ENCODE measurements at regions not wholly inside any gene's neighbourhood (a gene's known extent, or its start where the extent isn't known, plus 50 kb on each side); places are given as distances from the start of the nearest gene placed in this dataset.

DNA sequence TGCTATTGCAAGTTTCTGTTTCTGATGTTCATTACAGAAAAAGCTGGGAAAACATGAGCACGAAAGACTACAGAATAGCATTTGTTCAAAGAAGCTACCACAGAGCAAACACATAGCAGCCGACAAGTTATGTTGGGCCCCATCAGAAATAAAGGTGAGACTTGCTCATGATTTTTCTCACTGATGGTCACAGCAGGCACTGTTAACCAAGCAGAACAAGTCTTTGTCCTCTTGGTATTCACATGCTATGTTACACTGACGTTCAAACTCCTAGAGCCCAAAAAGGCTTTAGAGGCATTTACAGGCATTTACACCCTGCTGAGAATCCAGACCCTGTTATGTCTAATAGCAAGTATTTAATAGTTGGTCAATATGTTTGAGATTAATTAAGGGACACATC is 235.0 kb upstream of the HNMT start:
- no peak for DNase-seq (ENCODE audit: low read depth)

DNA sequence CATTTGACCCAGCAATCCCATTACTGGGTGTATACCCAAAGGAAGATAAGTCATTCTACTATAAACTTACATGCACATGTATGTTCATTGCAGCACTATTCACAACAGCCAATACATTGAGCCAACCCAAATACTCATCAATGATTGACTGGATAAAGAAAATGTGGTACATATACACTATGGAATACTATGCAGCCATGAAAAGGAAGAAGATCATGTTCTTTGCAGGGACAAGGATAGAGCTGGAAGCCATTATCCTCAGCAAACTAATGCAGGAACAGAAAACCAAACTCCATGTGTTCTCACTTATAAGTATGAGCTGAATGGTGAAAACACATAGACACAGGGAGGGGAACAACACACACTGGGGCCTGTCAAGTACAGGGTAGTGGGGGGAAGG is 226.7 kb upstream of the HNMT start:
- no peak for DNase-seq (ENCODE audit: low read depth)

DNA sequence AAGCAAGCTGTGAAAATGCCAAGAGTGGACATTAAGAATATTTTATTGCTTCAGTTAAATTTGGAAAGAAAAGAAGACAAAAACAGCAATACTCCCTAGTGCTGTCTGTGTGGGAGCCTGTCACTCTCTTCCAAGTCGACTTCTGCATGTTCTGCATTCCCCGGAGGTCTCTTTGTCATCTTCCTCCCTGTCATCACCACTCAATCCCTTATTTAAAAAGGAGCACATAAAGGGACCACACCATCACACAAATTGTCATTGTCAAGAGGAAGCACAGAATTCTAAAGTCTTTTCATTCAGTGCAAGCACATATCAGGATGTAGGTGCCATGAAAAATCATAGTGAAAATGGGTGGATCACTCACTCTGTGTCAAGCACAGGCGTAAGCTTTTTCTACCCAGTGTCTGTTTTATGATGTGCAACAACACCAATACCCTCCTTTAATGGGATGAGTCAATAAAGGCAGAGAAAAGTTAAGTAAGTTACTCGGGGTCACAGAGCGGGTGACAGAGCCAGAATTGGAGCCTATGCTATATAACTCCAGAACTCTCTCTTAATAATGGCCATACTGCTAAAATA is 222.4 kb upstream of the HNMT start:
- no peak for DNase-seq (ENCODE audit: low read depth)

DNA sequence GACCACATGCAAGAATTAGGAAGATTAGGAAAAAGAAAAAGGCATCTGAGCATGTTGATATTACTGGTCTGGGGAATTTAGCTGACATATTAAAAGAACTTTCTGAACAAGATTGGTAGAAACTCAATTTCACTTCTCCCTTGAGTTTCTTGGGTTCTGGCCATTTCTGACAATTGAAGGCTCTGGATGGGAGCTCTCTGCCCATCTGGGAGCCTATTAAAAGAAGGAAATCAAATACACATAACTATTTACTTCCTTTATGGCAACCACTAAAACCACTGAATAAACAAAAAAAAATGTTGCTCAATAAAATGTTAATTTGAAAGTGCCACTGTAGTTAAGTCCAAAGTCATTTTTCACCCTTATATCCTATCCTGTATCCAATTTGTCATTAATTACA is 216.8 kb upstream of the HNMT start:
- DNase-seq (ENCODE audit: low read depth): no peak

DNA sequence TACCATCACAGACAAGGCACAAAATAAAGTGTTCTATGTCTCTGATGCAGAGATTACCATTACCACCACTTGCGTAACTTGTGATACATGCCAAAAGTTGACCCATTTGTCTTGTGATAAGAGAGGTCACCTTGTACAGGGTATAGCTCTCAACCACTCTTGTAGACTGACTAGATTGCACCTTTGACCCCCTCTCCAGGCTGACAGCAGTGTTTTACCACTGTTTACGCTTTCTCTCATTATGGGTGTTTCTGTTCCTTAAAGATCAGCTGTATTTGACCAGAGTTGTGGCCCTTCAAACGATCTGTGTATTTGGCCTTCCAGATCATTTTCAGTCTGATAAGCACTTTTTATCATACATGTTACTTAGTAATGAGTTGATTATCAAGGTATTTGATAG is 215.7 kb upstream of the HNMT start:
- DNase-seq (ENCODE audit: low read depth): no peak

DNA sequence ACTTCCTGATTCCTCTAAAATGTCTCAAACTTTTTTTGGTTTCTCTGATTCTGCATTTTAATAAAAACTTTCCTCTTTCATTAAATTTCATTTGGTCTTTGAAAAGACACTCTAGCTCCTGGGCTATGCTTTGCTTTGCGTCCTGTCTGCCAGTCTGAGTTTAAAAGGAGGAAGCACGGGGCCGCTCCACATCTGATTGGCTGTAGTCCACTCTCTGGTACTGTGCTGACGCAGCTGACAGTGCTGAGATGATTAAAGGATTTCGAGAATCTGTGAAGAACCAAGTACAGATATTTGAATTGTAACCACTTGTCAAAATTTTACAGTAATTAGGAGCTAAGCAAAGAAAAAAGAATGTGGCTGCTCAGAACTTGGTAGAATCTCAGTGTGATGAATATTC is 199.6 kb upstream of the HNMT start:
- no peak for DNase-seq (ENCODE audit: low read depth)

DNA sequence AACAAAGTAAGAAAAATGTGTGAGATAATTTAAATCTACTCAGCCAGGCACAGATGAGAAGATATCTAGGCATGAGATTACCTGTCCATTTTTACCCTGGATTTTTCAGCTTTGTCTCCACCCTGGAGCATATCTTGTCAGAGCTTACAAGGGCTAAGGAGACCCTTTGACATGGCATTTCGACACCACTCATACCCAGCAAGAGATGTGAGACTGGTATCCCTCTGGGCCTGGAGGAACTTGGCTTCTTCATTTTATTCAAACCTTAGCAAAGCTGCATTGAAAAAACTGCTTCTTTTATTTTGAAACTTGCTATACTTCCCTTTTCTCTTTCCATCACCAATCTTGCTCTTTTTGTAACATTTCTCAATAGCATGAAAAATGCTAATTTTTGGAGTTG is 194.9 kb upstream of the HNMT start:
- no peak for DNase-seq (ENCODE audit: low read depth)

DNA sequence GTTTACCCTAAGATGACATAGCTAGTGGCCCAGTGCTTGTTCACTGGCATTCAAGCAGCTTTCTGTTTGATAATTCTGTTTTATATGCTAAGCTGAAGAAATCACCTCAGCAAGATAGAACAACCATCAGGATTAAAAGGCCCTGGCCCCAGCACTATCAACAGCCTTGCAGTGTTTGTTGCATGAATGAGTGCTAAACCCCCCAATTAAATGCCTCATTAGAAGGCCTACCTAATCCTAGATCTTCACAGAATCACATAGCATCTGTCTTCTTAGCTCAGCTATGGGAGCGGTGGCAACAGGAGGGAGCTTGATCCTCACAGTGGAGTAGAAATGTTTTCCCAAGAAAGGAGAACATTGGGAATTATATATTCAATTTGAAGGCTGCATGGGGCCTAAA is 194.1 kb upstream of the HNMT start:
- no peak for DNase-seq (ENCODE audit: low read depth)

DNA sequence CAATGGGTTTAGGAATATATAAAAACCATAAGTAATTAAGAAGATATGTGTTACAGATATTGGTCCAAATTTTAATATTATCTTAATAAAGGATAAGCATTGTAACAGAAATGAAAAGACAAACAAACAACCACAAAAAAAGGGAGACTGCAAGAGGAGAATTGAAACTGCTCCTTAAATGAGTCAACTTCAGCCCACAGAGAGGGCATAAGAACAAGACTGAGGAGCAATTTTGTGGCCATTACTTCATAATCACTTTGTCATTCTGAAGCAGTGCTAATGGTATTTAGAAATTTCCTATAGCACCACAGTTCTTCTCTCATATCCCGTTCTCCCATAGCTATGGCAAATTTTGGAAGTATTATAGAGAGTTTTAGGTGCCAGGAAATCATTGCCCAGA is 193.2 kb upstream of the HNMT start:
- no peak for DNase-seq (ENCODE audit: low read depth)

DNA sequence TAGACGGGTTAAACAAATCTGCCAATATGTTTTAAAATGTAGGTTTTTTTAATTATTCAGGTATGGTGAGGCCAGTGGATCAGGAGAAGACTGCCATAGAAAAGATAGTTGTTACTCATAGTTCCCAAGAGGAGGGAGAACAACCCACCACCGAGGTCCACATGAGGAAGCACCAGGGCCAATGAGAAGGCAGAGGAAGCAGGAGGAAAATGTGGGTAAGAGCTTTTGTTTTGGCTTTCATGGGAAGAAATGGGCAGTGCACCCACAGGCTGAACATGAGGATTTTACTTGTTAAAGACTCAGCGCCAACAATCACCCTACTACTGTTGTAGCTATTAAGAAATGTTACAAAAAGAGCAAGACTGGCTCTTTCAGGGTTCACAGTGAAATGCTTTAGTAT is 191.8 kb upstream of the HNMT start:
- DNase-seq (ENCODE audit: low read depth): no peak

DNA sequence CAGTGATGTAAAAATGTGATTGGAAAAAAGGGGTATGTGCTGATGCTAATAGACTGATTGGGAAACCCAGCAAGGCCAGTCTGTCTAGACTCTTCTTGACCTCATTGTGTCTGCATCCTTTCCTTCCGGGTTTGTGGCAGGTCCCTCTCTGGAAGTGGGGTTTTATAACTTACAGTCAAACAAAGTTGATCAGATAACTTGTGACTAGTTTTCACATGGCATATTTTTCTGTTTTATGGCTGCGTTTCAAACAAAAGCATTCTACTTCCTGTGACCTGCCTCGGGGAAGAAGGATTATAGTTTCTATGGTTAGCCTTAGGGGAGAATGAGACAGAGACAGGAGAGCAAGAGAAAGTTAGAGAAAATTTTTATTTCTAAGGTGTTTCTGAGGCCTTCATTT is 188.7 kb upstream of the HNMT start:
- no peak for DNase-seq (ENCODE audit: low read depth)

DNA sequence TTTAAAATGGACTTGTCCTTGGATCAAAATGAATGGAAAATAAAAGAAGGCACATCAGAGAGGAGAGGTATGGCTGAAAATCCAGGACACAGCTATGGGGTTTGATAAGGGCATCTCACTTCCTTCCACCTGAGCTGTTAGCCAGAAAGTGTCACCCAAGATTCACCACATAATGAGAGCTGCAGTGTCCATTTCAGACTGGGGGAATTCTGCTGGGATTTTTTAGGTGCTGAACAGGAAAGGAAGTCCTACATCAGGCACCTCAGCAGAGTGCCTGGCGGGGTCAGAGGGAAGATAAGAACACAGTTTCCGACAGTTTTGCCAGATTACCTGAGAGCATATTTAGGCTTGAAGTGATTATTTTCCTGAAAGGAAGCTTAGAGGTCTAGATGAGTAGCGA is 187.6 kb upstream of the HNMT start:
- DNase-seq (ENCODE audit: low read depth): no peak

DNA sequence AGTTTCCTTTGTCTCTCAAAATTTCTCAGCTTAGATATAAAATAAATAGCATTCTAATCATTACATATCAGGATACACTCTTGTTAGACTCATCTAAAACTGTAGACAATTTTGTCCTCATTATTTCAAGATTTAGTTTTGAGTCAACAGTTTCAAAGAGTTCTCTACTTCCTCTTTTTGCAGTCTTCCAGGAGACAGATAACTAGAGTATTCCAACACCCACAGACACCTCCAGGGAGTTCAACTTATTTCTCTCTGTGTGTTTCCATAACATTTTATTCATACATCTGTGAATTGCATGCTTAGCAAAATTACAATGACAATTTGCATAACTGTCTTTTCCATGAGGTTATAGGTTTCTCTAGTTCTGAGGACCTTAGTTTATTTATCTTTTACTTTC is 166.6 kb upstream of the HNMT start:
- no peak for DNase-seq (ENCODE audit: low read depth)

DNA sequence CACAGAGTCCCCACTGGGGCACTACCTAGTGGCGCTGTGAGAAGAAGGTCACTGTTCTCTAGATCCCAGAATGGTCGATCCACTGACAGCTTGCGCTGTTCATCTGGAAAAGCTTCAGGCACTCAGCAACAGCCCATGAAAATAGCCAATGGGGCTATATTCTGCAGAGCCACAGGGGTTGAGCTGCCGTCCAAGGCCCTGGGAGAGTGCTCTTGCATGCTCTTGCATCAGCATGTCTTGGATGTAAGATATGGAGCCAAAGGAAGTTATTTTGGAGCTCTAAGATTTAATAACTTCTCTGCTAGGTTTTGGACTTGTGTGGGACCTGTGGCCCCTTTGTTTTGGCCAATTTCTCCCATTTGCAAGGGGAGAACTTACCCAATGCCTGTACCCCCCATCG is 164.7 kb upstream of the HNMT start:
- DNase-seq (ENCODE audit: low read depth): no peak

DNA sequence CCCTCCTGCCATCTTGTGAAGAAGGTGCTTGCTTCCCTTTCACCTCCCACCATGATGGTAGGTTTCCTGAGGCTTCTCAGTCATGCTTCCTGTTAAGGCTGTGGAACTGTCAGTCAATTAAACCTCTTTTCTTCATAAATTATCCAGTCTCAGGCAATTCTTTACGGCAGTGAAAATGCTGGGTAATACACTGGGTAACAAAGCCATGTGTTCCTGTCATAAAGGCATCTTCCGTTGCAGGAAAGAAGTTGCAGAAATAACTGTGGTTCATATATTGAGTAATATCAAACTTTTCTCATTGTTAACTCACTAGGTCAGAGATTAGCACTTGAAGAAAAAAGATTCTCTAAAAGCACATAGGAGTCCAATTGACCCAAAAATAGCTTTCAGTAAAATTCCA is 163.9 kb upstream of the HNMT start:
- DNase-seq (ENCODE audit: low read depth): no peak

DNA sequence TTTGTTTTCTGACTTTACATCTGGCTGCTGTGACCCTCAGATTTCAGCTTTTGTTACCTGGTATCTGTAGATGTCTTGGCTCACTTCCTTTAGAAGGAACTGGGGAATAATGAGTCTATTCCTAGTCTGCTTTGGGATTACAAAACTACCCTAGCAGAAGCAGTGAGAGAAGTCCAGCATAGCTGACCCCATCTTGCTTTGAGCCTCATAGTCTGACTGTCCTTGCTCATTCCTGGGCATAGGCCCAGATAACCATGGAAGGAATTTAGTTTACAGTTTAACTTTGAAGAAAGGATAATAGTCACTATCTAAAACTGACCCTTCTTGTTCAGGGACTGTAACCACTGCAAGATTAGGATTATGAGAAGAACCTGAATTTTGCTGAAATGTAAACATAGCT is 163.0 kb upstream of the HNMT start:
- no peak for DNase-seq (ENCODE audit: low read depth)

DNA sequence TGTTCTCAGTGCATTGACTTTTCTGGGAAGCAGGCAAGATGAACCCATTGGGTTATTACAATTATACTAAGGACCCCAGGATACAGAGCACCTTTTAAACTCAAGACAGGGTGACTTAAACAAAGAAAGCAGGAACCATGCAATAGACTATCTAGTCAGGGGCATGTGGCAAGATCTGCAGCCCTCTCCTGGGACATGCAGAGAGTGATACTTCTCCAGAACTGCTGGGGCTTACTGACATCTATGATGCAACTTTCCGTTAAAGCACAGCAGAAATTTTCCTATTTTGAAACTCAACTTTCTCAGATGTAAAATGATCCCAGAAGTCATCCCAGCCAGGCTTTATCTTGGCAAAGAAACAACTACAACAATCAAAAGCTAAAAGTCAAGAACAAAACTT is 162.2 kb upstream of the HNMT start:
- DNase-seq (ENCODE audit: low read depth): no peak

DNA sequence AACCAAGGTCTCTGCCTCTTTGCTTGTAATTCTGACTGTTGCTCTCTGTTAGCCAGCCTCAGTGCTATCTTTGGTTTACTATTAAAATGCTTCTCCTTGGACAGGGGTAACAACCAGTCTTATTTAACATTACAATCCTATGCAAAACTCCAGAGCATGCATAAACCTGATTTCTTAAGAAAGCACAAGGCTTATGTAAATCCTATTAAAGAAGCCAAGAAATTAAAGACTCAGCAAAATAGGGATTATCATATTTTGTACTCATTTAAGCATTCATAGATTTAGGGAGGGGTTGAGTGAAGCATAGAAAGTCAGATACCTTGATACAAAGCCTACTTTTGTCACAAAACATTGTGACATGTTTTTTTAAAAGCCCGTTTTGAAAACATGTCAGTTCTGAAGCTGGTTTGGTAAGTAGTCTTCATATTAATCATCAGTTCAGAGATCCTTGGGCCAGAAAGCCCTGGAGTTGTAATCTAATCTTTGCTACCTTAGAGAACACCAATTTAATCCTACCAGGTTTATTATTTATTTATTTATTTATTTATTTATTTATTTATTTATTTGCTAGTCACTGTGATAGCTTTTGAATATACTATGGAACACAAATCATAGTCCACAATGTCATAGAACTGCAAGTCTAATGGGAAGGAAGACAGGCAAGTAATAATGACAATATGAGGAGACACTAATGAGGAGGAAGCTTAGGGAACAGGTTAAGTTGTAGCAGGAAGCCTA is 158.0 kb upstream of the HNMT start:
- no peak for DNase-seq (ENCODE audit: low read depth)

DNA sequence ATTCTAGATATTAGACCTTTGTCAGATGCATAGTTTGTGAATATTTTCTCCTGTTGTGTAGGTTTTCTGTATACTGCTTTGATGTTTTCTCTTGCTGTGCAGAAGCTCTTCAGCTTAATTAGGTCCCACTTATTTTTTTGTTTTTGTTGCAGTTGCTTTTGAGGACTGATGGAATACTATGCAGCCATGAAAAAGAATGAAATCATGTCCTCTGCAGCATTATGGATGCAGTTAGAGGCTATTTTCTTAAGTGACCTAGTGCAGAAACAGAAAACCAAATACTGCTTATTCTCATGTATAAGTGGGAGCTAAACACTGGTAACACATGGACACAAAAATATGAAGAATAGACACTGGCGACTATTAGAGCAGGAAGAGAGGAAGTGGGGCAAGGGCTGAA is 155.0 kb upstream of the HNMT start:
- DNase-seq (ENCODE audit: low read depth): no peak

DNA sequence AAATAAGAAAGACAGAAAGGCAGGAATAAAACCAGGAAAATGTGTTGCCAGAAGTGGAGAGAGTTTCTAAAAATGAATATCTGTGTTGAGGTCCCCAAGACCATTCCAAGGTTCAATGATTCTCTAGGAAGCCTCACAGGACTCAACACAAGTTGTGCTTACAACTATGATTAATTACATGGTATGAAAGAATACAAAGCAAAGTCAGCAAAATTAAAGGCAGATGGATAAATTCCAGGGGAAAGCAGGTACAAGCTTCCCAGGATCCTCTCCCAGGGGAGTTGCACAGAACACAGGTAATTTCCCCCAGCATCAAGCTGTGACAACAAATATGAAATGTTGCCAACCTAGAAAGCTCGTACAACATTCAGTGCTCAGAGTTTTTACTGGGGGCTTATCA is 154.4 kb upstream of the HNMT start:
- DNase-seq (ENCODE audit: low read depth): no peak

DNA sequence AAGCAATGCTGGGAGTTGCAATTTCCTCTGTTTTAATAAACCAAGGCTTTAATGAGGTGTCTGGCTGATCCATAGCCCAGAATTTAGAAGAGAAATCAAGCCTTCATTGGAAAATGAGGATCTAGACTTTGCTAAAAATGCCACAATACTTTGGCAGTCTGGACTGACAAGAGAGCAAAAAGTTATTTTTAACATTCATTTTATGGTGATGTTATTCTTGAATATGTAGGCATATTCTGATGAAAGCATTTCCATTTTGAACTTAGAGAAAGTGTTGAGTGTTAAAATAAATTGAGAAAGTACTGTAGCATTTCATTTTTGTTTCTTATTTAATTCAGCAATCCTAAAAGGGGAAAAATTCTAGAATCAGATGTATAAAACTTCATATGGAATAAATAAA is 151.8 kb upstream of the HNMT start:
- no peak for DNase-seq (ENCODE audit: low read depth)

DNA sequence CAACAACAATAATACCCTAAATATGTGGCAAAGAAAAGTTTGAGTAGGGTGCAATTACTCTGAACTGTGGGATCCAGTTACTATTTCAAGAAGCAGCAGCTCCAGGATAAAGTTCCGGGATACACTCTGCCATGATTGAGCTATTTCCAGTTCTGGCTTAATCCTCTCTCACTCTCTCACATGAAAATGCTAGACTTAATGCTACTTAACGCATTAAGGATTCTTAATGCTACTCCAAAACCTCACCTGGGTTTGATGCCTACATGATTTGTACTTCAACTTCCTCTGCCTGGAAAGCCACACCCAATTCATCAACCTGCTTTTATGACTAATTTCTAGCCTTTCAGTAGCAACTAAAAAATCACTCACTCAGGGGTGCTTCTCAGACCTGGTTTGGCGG is 151.1 kb upstream of the HNMT start:
- DNase-seq (ENCODE audit: low read depth): no peak

DNA sequence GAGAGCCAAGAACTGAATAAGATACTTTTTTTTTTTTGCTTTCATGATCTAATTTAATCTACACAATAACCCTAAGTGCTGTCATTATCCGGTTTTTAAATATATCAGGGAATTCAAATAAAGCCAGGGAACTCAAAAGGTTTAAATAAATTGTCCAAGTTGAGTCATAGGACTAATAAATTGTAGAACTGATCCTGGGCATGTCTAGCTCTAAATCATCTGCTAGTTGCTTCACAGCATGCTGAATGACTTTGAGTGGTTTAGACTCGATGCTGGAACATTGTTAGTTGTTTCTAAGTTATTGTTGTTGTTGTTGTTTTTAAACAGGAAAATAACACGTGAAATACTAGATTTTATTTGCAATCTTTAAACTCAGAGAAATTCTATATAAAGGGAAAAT is 147.2 kb upstream of the HNMT start:
- DNase-seq (ENCODE audit: low read depth): no peak

DNA sequence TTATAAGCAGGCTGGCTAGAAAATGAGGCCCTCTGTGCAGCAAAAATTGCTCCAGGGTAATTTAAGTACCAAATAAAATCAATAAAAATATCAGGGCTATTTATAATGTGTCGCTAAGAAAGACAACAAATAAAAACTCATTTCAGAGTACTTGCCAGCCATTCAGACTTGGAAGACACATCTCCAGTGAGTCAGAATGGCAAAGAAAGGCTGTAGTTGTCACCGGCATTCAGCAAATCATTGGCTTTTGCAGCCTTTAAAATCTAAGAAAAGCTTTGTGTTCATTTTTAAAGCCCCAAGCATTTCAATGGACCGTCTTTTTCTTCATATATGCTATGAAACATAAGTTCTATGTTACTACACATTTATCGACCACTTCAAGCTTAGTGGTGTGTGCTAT is 141.1 kb upstream of the HNMT start:
- DNase-seq (ENCODE audit: low read depth): no peak

DNA sequence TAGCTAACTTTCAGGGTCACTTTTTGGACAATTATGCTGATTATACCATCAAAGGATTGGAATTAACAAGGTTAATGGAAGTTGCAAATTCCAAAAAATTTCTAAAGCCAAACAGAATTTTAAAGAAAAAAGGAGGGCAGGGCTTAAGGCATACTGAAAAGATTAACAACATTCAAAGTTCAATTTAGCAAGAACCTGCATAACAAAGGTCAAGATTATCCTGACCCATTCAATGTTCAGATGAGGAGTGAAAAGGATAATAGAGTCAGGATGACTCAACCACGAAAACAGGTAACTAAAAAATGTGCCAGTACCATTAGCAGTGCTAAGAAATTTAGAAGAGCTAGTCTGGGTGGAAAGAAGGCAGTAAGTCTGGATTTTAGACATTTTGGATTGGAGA is 139.8 kb upstream of the HNMT start:
- DNase-seq (ENCODE audit: low read depth): no peak

Measured in stimulated activated CD4-positive, alpha-beta T cell treated with anti-CD3 and anti-CD28 coated beads, Interleukin-2, amount 100 ng/mL, for 4 hours (primary cell).